Upper lobe of right lung (tissue), 1 donor: ENCODE measurements at regions not wholly inside any gene's neighbourhood (a gene's known extent, or its start where the extent isn't known, plus 50 kb on each side); places are given as distances from the start of the nearest gene placed in this dataset.

Source experiments
- ATAC-seq: fragments of 200-7000 bp; cut with Tn5 transposase; one replicate; pipeline ENCODE4 v1.9.1; 2020; ENCODE audit warnings: mild to moderate bottlenecking, moderate library complexity
- DNase-seq: peaks from one replicate; pipeline ENCODE4 v3.0.0-alpha.2; 2020
- H3K27ac ChIP-seq: fragments of 200-600 bp; one replicate; pipeline ENCODE4 v1.8.0; 2022
- H3K27me3 ChIP-seq: fragments of 200-600 bp; one replicate; pipeline ENCODE4 v1.8.0; 2022; ENCODE audit warnings: mild to moderate bottlenecking
- H3K36me3 ChIP-seq: fragments of 200-600 bp; one replicate; pipeline ENCODE4 v1.8.0; 2022
- H3K4me1 ChIP-seq: fragments of 200-600 bp; one replicate; pipeline ENCODE4 v1.8.0; 2022
- H3K4me3 ChIP-seq: fragments of 200-600 bp; one replicate; pipeline ENCODE4 v1.8.0; 2022; ENCODE audit warnings: mild to moderate bottlenecking
- H3K9me3 ChIP-seq: fragments of 200-600 bp; one replicate; pipeline ENCODE4 v1.8.0; 2022
- intact Hi-C: fragments of 100-400 bp; cut with DNase I; formaldehyde crosslinking; loops from one replicate; pipeline ENCODE4 v1.11.0; 2022
- TF ChIP-seq, protein P1 (sequence below): fragments of 200-600 bp; IDR thresholded peaks from one replicate; pipeline ENCODE4 v1.8.0; 2022; ENCODE audit warnings: antibody characterized with exemption
- donor health status: DM: no; HTN: yes; CAD: no; lungs with severe emphysema.

DNA sequence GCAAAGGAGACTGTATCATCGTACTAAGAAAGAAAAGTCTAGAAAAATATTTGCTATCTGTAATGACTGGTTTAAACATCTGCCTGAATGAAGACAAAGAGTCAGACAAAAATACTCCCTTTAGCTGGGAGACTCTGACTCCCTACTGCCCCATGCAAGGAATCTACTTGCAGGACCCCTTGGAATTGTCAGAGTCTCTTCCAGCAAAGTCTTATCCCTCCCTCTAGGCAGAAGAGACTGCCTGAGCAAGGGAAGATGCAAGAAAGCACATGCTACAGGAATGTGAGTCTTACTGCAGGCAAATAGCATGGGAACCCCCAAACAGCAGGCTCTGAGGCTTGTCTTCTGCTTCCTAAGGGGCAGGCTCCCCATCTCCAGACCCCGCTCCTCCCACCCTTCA is 154.0 kb downstream of the KCNA5 start:
- no peak overlapping the region for H3K27ac ChIP-seq
- no peaks in the 10 kb centered on the region for H3K36me3 ChIP-seq
- DNase-seq (no peak), ATAC-seq (no peak)
- no peak overlapping the region for H3K4me3 ChIP-seq
- TF ChIP-seq, protein P1, sequence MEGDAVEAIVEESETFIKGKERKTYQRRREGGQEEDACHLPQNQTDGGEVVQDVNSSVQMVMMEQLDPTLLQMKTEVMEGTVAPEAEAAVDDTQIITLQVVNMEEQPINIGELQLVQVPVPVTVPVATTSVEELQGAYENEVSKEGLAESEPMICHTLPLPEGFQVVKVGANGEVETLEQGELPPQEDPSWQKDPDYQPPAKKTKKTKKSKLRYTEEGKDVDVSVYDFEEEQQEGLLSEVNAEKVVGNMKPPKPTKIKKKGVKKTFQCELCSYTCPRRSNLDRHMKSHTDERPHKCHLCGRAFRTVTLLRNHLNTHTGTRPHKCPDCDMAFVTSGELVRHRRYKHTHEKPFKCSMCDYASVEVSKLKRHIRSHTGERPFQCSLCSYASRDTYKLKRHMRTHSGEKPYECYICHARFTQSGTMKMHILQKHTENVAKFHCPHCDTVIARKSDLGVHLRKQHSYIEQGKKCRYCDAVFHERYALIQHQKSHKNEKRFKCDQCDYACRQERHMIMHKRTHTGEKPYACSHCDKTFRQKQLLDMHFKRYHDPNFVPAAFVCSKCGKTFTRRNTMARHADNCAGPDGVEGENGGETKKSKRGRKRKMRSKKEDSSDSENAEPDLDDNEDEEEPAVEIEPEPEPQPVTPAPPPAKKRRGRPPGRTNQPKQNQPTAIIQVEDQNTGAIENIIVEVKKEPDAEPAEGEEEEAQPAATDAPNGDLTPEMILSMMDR = no peak
- no peaks in the 10 kb centered on the region for H3K27me3 ChIP-seq
- no peaks in the 10 kb centered on the region for H3K9me3 ChIP-seq
- no peaks in the 10 kb centered on the region for H3K4me1 ChIP-seq
- intact Hi-C loops = no loop called here

DNA sequence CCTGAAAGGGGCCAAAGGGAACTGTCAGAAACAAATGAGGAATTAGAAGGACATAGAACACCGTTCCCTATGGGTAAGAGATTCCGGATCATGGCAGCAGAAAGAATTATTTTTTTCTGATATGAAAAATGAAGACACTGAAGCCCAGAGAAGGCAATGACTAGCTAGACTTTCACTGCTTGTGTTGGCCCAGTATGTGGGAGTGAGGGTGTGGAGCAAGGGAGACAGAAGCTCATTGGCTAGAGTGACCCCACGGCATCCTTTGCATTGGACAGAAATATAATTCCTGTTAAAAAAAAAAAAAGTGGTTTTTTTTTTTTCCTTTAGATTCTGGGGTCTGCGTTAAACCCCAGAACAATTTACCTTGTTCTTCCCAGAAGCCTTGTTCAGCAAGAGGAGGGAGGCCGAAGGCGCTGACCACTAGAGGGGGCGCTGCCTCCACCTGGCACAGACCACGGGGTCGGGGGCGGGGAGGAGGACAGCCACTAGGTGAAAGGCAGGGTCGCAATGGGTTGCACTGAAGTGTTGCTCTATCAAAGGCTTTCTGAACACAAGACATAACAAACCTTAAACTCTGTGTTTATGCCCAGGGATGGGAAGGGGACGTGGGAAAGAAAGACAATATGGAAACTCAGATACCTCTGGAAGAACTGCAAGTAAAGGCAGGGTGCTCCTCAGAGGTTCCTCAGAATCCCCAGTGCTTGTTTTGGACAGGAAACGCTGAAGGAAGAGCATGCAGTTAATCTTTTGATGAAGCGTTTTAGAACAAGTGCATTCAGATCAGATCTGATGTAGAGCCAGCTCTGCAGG is 156.8 kb downstream of the KCNA5 start:
- intact Hi-C loops = loop anchor here (10.0 kb wide), 1 partner anchor 234 kb away; the partner anchor contains the start of gene NTF3
- ATAC-seq (peak; percentile 72), DNase-seq (peak; percentile 70)
- no peak overlapping the region for H3K27ac ChIP-seq
- H3K4me3 ChIP-seq = no peak overlapping the region
- no peaks in the 10 kb centered on the region for H3K9me3 ChIP-seq
- no peaks in the 10 kb centered on the region for H3K4me1 ChIP-seq
- no peaks in the 10 kb centered on the region for H3K36me3 ChIP-seq
- TF ChIP-seq, protein P1 = peak; percentile 62
- no peaks in the 10 kb centered on the region for H3K27me3 ChIP-seq

DNA sequence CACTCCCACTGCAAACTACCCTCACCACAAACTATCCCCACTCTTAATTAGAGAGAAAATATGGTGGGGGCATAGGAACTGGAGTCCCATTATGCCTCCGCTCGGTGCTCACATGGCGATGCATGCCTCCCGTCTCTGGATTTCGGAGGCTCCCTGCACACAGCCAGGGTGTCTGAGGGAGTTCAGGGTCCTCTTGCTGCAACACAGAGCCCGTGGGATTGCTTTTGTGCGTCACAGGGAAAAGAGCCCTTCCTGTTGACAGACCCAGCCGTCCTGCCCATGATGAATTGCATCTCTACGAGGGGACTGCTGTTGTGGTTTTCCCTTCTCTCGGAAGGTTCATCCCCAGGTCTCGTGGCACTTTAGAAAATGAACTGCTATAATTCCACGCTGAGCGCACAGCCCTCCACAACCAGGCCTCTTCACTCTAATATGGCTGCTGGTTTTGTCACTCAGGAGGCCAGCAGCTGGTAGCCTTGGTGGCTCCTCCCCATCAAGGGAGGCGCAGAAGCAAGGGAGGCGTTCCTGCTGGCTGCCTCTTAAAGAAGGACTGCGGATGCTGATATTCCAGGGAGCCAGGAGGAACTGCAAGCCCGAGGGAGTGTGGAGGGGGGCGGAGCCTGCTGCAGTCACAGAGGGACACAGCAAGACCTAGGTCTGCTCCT is 158.0 kb downstream of the KCNA5 start:
- no peaks in the 10 kb centered on the region for H3K9me3 ChIP-seq

DNA sequence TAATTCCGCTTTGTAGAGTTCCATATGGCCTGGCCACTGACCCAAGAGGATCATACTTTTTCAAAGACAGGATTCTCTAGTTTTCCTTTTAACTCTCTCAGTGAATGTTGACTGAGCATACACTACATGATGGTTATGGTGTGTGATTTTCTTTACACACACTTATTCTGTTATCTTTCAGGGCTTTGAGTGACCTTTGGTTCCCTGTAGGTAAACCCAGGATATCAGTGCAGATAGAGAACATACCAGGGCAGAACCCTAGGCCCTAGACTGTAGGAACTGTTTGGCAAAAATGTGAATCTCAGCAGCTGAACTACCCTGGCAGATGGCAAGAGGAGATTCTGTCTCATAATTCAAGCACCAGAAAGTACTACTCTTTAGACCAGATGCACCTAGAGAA is 159.6 kb downstream of the KCNA5 start:
- Histone ChIP-seq H3K27me3 (no peaks in the 10 kb centered on the region), H3K27ac (no peak overlapping the region), H3K9me3 (no peaks in the 10 kb centered on the region), H3K4me3 (no peak overlapping the region), H3K4me1 (no peaks in the 10 kb centered on the region), H3K36me3 (no peaks in the 10 kb centered on the region)
- TF ChIP-seq, protein P1 = no peak
- no peak for ATAC-seq
- DNase-seq = no peak
- intact Hi-C loops = loop anchor here (10.0 kb wide), 1 partner anchor 232 kb away; the partner anchor contains the start of gene NTF3

More for the DNA sequence above, 158.0 kb downstream of the KCNA5 start:
- H3K36me3 ChIP-seq = no peaks in the 10 kb centered on the region
- ATAC-seq (peak; percentile 53), DNase-seq (no peak)
- no peaks in the 10 kb centered on the region for H3K4me1 ChIP-seq
- TF ChIP-seq, protein P1 = no peak
- H3K27me3 ChIP-seq = no peaks in the 10 kb centered on the region
- no peak overlapping the region for H3K27ac ChIP-seq
- intact Hi-C loops = loop anchor here (10.0 kb wide), 1 partner anchor 233 kb away; the partner anchor contains the start of gene NTF3
- no peak overlapping the region for H3K4me3 ChIP-seq

DNA sequence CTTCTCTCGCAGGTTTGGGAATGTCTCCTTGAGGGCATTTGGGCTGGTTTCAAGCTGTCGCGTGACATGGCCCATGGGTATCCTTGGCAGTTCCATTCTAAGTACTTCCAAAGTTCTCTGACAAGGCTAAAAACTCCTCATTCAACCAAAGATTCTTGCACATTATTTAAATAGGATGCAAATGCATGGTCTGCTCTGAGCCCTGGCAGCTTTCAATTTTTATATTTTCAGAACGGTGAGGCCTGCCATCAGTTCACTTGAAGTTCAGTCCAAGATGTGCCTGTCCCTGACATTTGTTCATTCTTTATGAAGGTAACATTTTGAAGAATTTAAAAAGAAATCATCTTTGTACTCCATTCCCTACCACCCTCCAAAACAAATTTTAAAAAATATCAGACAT is 160.0 kb downstream of the KCNA5 start:
- ATAC-seq (no peak), DNase-seq (no peak)
- Histone ChIP-seq H3K4me1 (no peaks in the 10 kb centered on the region), H3K9me3 (no peaks in the 10 kb centered on the region), H3K27me3 (no peaks in the 10 kb centered on the region), H3K27ac (no peak overlapping the region), H3K36me3 (no peaks in the 10 kb centered on the region), H3K4me3 (no peak overlapping the region)
- intact Hi-C loops = loop anchor here (10.0 kb wide), 1 partner anchor 231 kb away; the partner anchor contains the start of gene NTF3
- TF ChIP-seq, protein P1 = no peak
